ENCODE measurements at regions not wholly inside any gene's neighbourhood (a gene's known extent, or its start where the extent isn't known, plus 50 kb on each side); places are given as distances from the start of the nearest gene placed in this dataset.

- no CpG with 5 or more reads among the region's 3 CpGs for whole genome bisulfite sequencing (ENCODE audit: insufficient coverage)
- H3K36me3 Mint-ChIP-seq = no peaks in the 10 kb centered on the region
- TF ChIP-seq CTCF (IDR thresholded peaks at IDR 0.05) = no peak
Observed at GRCh38 chr9:105151686-105151995, 92.8 kb upstream of the SLC44A1 start.

GRCh38 chr9:105154723-105155191 is 89.7 kb upstream of the SLC44A1 start:
- H3K27ac ChIP-seq (ENCODE audit: low read depth in 1 of 2, low read length in 2 of 2) = peak overlapping the region in 1 of 2 donors; percentile 67
- Mint-ChIP-seq H3K36me3 (no peaks in the 10 kb centered on the region), H3K27ac (peak overlapping the region; percentile 72 to 94 (median 88)), H3K9me3 (no peaks in the 10 kb centered on the region), H3K4me3 (peak overlapping the region; percentile 57 to 65), H3K4me1 (peaks cover 21% of the 10 kb centered on the region), H3K27me3 (ENCODE audit: low read depth in 3 of 3) (peaks cover 0 to 2% (median 0%) of the 10 kb centered on the region in 3 donors)
- H2AFZ ChIP-seq (ENCODE audit: insufficient read depth, low read depth, low read length, poor library complexity, severe bottlenecking) = no peak overlapping the region
- peak overlapping the region; percentile 48 for H3K4me2 ChIP-seq (replicated peaks; ENCODE audit: extremely low read depth, low read length, poor library complexity, severe bottlenecking)
- no peaks in the 10 kb centered on the region for H3K27me3 ChIP-seq (ENCODE audit: control insufficient read depth in 2 of 2, insufficient read depth in 2 of 2, low read length in 2 of 2)
- peaks cover 18 to 29% of the 10 kb centered on the region in 2 donors for H3K4me1 ChIP-seq (ENCODE audit: control insufficient read depth in 1 of 2, insufficient read depth in 2 of 2, low read length in 2 of 2)
- H3K79me2 ChIP-seq (ENCODE audit: insufficient read depth, low read length) = no peaks in the 10 kb centered on the region
- peak; percentile 55 to 86 (median 85) for DNase-seq
- WGBS (ENCODE audit: insufficient coverage) = no CpG with 5 or more reads among the region's 2 CpGs
- no peak overlapping the region for H3K9ac ChIP-seq (ENCODE audit: insufficient read depth, low read length, poor library complexity, severe bottlenecking)
- H4K20me1 ChIP-seq (ENCODE audit: insufficient read depth, low read length) = no peaks in the 10 kb centered on the region
- H3K4me3 ChIP-seq (replicated peaks in 1 of 3; ENCODE audit: low read depth in 2 of 3, low read length in 3 of 3) = peak overlapping the region in 1 of 3 experiments; percentile 13
- no peak for TF ChIP-seq CTCF (IDR thresholded peaks at IDR 0.05)
- intact Hi-C loops (cut with micrococcal nuclease) = loop anchor here (5.0 to 10.0 kb wide), 3 partner anchors 147 to 370 kb away; partner anchors contain the start of gene ABCA1 (in 1 of the 2)
- H3K9me3 ChIP-seq (replicated peaks in 1 of 2; ENCODE audit: control insufficient read depth in 1 of 2, insufficient read depth in 1 of 2, low read length in 2 of 2) = no peaks in the 10 kb centered on the region
- H3K36me3 ChIP-seq (replicated peaks in 1 of 2; ENCODE audit: control insufficient read depth in 1 of 2, insufficient read depth in 2 of 2, low read length in 2 of 2) = no peaks in the 10 kb centered on the region

More at GRCh38 chr9:105151686-105151995, 92.8 kb upstream of the SLC44A1 start:
- H3K27me3 ChIP-seq (ENCODE audit: control insufficient read depth in 2 of 2, insufficient read depth in 2 of 2, low read length in 2 of 2) = no peaks in the 10 kb centered on the region
- Mint-ChIP-seq H3K27me3 (ENCODE audit: low read depth in 3 of 3) (no peaks in the 10 kb centered on the region), H3K4me1 (peaks cover 24% of the 10 kb centered on the region), H3K9me3 (no peaks in the 10 kb centered on the region), H3K27ac (no peak overlapping the region), H3K4me3 (no peak overlapping the region)
- no peak overlapping the region for H3K4me3 ChIP-seq (replicated peaks in 1 of 3; ENCODE audit: low read depth in 2 of 3, low read length in 3 of 3)
- no peak for DNase-seq
- H3K4me1 ChIP-seq (ENCODE audit: control insufficient read depth in 1 of 2, insufficient read depth in 2 of 2, low read length in 2 of 2) = peaks cover 18 to 25% of the 10 kb centered on the region in 2 donors
- H3K27ac ChIP-seq (ENCODE audit: low read depth in 1 of 2, low read length in 2 of 2) = no peak overlapping the region
- no peak overlapping the region for H2AFZ ChIP-seq (ENCODE audit: insufficient read depth, low read depth, low read length, poor library complexity, severe bottlenecking)
- H3K9me3 ChIP-seq (replicated peaks in 1 of 2; ENCODE audit: control insufficient read depth in 1 of 2, insufficient read depth in 1 of 2, low read length in 2 of 2) = no peaks in the 10 kb centered on the region
- H3K4me2 ChIP-seq (replicated peaks; ENCODE audit: extremely low read depth, low read length, poor library complexity, severe bottlenecking) = no peak overlapping the region
- no peaks in the 10 kb centered on the region for H3K36me3 ChIP-seq (replicated peaks in 1 of 2; ENCODE audit: control insufficient read depth in 1 of 2, insufficient read depth in 2 of 2, low read length in 2 of 2)
- H3K9ac ChIP-seq (ENCODE audit: insufficient read depth, low read length, poor library complexity, severe bottlenecking) = no peak overlapping the region
- intact Hi-C loops (cut with micrococcal nuclease) = loop anchor here in 1 of 2 donors (10.0 kb wide), 1 partner anchor 367 kb away; no protein-coding TSS in a partner anchor
- no peaks in the 10 kb centered on the region for H4K20me1 ChIP-seq (ENCODE audit: insufficient read depth, low read length)
- no peaks in the 10 kb centered on the region for H3K79me2 ChIP-seq (ENCODE audit: insufficient read depth, low read length)

Data from CD14-positive monocyte (primary cell).